B cell (primary cell): ENCODE measurements at regions not wholly inside any gene's neighbourhood (a gene's known extent, or its start where the extent isn't known, plus 50 kb on each side); places are given as distances from the start of the nearest gene placed in this dataset.

Experiments used
- ATAC-seq: fragments of 200-7000 bp; cut with Tn5 transposase; one replicate; pipeline ENCODE4 v1.10.0; 2021; ENCODE audit warnings: low read depth, mild to moderate bottlenecking, moderate number of reproducible peaks, moderate library complexity
- CTCF ChIA-PET: fragments of 350-600 bp; sonication (Branson Sonifier 250); formaldehyde crosslinking; loops from one replicate; lab custom pipeline; 2021; ENCODE audit warnings: antibody characterized with exemption, inconsistent platforms; lab: Charles Lee
- POLR2A ChIA-PET: fragments of 350-600 bp; sonication (Branson Sonifier 250); formaldehyde crosslinking; loops from one replicate; lab custom pipeline; 2021; ENCODE audit warnings: antibody characterized with exemption; lab: Charles Lee
- DNase-seq: peaks from one replicate; pipeline ENCODE4 v3.0.0; 2013
- H2AFZ ChIP-seq: 2 replicates; pipeline ENCODE4 v1.6.1; 2012; ENCODE audit warnings: mild to moderate bottlenecking, low read depth, low read length; ENCODE audit not compliant: insufficient read depth, poor library complexity, severe bottlenecking
- H3K27ac ChIP-seq, 2 donors: 1 replicate in 1 of 2; 2 replicates in 1 of 2; pipeline ENCODE4 v1.5.1; 2012 to 2013; ENCODE audit warnings: low read length in 2 of 2, mild to moderate bottlenecking in 2 of 2, moderate library complexity in 1 of 2
- H3K27me3 ChIP-seq, 4 experiments: fragments of 200-600 bp in 1 of 4; sonication (generic) in 1 of 4; replicated peaks in 1 of 4; 1 replicate in 2 of 4; 2 replicates in 2 of 4; pipeline versions ENCODE4 v1.6.1 to v1.7.0; 2013 to 2016; ENCODE audit warnings: low read length in 3 of 4, mild to moderate bottlenecking in 2 of 4, mixed read lengths in 1 of 4, moderate library complexity in 1 of 4; ENCODE audit not compliant: insufficient read depth in 4 of 4, control insufficient read depth in 3 of 4; ENCODE audit errors: control extremely low read depth in 1 of 4
- H3K36me3 ChIP-seq, 2 experiments: replicated peaks in 1 of 2; 1 replicate in 1 of 2; 2 replicates in 1 of 2; pipeline versions ENCODE4 v1.6.1 to v1.7.1; 2013; ENCODE audit warnings: low read length in 1 of 2; ENCODE audit not compliant: insufficient read depth in 2 of 2, control insufficient read depth in 1 of 2; ENCODE audit errors: control extremely low read depth in 1 of 2, extremely low read depth in 1 of 2
- H3K4me1 ChIP-seq, 2 donors: fragments of 200-600 bp in 1 of 2; sonication (generic) in 1 of 2; 1 replicate in 1 of 2; 2 replicates in 1 of 2; pipeline versions ENCODE4 v1.5.1 to v1.6.1; 2013 to 2017; ENCODE audit warnings: low read length in 2 of 2; ENCODE audit not compliant: control insufficient read depth in 2 of 2, insufficient read depth in 2 of 2
- H3K4me2 ChIP-seq: replicated peaks from 2 replicates; pipeline ENCODE3; 2012; ENCODE audit warnings: mild to moderate bottlenecking, low read depth, low read length; ENCODE audit not compliant: poor library complexity, severe bottlenecking
- H3K4me3 ChIP-seq, 5 experiments: fragments of 200-600 bp in 1 of 5; sonication (generic) in 1 of 5; 1 replicate in 3 of 5; 2 replicates in 2 of 5; pipeline versions ENCODE4 v1.5.1 to v1.7.0; 2011 to 2016; ENCODE audit warnings: low read length in 4 of 5, mild to moderate bottlenecking in 4 of 5, low read depth in 2 of 5, control low read depth in 1 of 5, moderate library complexity in 1 of 5; ENCODE audit not compliant: insufficient read depth in 1 of 5; ENCODE audit errors: control extremely low read depth in 1 of 5, extremely low read depth in 1 of 5
- H3K79me2 ChIP-seq: fragments of 200-600 bp; sonication (generic); one replicate; pipeline ENCODE4 v1.6.0; 2016; ENCODE audit warnings: low read length; ENCODE audit not compliant: control insufficient read depth, insufficient read depth
- H3K9ac ChIP-seq: fragments of 200-600 bp; sonication (generic); 2 replicates; pipeline ENCODE4 v1.6.1; 2017; ENCODE audit warnings: mild to moderate bottlenecking, low read length, moderate library complexity
- H3K9me3 ChIP-seq, 3 donors: one replicate each; pipeline versions ENCODE4 v1.6.1 to v1.7.1; 2013; ENCODE audit warnings: low read length in 2 of 3; ENCODE audit not compliant: control insufficient read depth in 2 of 3, insufficient read depth in 1 of 3; ENCODE audit errors: control extremely low read depth in 1 of 3
- H4K20me1 ChIP-seq: 2 replicates; pipeline ENCODE4 v1.6.0; 2012; ENCODE audit warnings: mild to moderate bottlenecking, low read length; ENCODE audit not compliant: insufficient read depth, control insufficient read depth, poor library complexity, severe bottlenecking
- H3K27ac Mint-ChIP-seq: one replicate; pipeline ENCODE4 v1.8.0; 2021; ENCODE audit warnings: mixed read lengths
- H3K27me3 Mint-ChIP-seq: one replicate; pipeline ENCODE4 v1.8.0; 2021; ENCODE audit warnings: mixed read lengths
- H3K4me1 Mint-ChIP-seq: one replicate; pipeline ENCODE4 v1.8.0; 2021; ENCODE audit warnings: mixed read lengths
- H3K4me3 Mint-ChIP-seq: one replicate; pipeline ENCODE4 v1.8.0; 2021; ENCODE audit warnings: mixed read lengths
- H3K9me3 Mint-ChIP-seq: one replicate; pipeline ENCODE4 v1.8.0; 2022; ENCODE audit warnings: mixed read lengths; ENCODE audit not compliant: insufficient read depth
- EZH2 ChIP-seq: IDR thresholded peaks from 2 replicates; pipeline ENCODE4 v1.6.1; 2012; ENCODE audit warnings: borderline replicate concordance, low read depth, mild to moderate bottlenecking, moderate library complexity, low read length; ENCODE audit not compliant: insufficient read depth, poor library complexity, severe bottlenecking
- WGBS: methylation state at CpG from one replicate; pipeline ENCODE4 v1.1.5; 2013; ENCODE audit warnings: missing lambda C conversion rate; ENCODE audit not compliant: insufficient coverage; 5-methylcytosine and 5-hydroxymethylcytosine counted together
- intact Hi-C: fragments of 100-400 bp; cut with micrococcal nuclease; formaldehyde crosslinking; loops from one replicate; pipeline ENCODE4 v1.10.0; 2022
- TF ChIP-seq, protein P1 (sequence below): fragments of 200-600 bp; IDR thresholded peaks from one replicate; pipeline ENCODE4 v1.8.0; 2022; ENCODE audit warnings: antibody characterized with exemption, mild to moderate bottlenecking

DNA sequence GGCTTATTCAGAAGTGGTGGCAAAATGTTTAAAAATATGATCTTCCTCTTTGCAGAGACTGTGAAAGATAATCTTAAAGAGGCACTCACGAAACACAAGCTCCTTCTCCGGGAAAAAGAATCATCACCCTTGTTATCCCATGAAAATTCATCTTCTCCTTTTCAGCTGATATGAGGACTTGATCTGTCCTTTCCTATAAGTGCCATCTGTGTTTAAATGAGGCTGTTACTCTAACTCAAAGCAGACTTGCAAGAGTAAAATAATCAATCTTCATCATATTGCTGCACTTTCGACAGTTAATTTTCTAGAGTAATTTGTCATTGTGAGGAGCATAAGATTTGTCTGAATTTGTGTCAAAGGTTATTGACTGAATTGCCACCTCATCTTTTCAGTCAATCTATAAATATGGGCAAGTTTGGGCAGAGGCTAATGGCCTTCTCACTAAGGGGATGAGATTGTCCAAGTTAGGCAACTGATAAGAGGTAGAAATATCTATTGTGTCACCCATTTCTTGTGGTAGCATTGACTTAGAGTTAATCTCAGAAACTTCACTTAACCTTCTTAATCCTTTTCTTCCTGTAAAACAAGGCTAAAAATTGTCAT lies 452.9 kb downstream of the GRXCR1 start:
- H3K9me3 ChIP-seq = no peaks in the 10 kb centered on the region
- H3K9ac ChIP-seq = no peak overlapping the region
- POLR2A ChIA-PET = no interaction called here
- Mint-ChIP-seq H3K4me3 (no peak overlapping the region), H3K27me3 (no peaks in the 10 kb centered on the region), H3K27ac (no peak overlapping the region), H3K9me3 (no peaks in the 10 kb centered on the region), H3K4me1 (no peaks in the 10 kb centered on the region)
- TF ChIP-seq, protein P1, sequence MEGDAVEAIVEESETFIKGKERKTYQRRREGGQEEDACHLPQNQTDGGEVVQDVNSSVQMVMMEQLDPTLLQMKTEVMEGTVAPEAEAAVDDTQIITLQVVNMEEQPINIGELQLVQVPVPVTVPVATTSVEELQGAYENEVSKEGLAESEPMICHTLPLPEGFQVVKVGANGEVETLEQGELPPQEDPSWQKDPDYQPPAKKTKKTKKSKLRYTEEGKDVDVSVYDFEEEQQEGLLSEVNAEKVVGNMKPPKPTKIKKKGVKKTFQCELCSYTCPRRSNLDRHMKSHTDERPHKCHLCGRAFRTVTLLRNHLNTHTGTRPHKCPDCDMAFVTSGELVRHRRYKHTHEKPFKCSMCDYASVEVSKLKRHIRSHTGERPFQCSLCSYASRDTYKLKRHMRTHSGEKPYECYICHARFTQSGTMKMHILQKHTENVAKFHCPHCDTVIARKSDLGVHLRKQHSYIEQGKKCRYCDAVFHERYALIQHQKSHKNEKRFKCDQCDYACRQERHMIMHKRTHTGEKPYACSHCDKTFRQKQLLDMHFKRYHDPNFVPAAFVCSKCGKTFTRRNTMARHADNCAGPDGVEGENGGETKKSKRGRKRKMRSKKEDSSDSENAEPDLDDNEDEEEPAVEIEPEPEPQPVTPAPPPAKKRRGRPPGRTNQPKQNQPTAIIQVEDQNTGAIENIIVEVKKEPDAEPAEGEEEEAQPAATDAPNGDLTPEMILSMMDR = no peak
- TF ChIP-seq EZH2 = no peak
- H3K4me1 ChIP-seq = no peaks in the 10 kb centered on the region
- no peak overlapping the region for H2AFZ ChIP-seq
- no peak overlapping the region for H3K27ac ChIP-seq
- no peaks in the 10 kb centered on the region for H3K79me2 ChIP-seq
- WGBS = no CpG with 5 or more reads among the region's 3 CpGs
- H3K27me3 ChIP-seq = no peaks in the 10 kb centered on the region
- CTCF ChIA-PET = no interaction called here
- no peaks in the 10 kb centered on the region for H4K20me1 ChIP-seq
- no peak overlapping the region for H3K4me3 ChIP-seq
- DNase-seq = no peak
- intact Hi-C loops = no loop called here
- H3K4me2 ChIP-seq = no peak overlapping the region
- no peak for ATAC-seq
- H3K36me3 ChIP-seq = no peaks in the 10 kb centered on the region

DNA sequence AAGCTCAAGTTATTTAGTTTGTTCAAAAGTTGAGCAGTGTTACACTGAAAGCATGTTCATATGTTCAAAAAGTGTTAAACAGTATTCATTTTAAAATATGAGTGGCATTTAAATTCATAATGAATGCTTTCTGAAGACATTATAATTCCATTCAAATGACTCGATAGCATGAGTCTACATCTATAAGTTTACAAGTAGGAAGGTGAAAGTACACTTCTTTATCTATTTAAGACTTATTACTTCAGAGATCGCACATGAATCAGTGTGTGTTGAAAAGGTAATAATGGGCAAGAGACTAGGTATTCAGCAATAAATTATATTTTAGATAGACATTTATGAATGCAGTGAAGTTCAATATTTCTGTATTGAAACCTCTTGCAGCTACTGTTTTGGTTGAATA lies 456.1 kb downstream of the GRXCR1 start:
- no peaks in the 10 kb centered on the region for H3K27me3 ChIP-seq
- DNase-seq = no peak
- no peaks in the 10 kb centered on the region for H3K9me3 ChIP-seq
- H3K27ac ChIP-seq = no peak overlapping the region
- no peaks in the 10 kb centered on the region for H3K4me1 Mint-ChIP-seq
- no peaks in the 10 kb centered on the region for H3K9me3 Mint-ChIP-seq
- H3K4me3 Mint-ChIP-seq = no peak overlapping the region
- WGBS = no CpG with 5 or more reads among the region's 2 CpGs
- no peak overlapping the region for H3K4me2 ChIP-seq
- CTCF ChIA-PET = no interaction called here
- H4K20me1 ChIP-seq = no peaks in the 10 kb centered on the region
- no peaks in the 10 kb centered on the region for H3K4me1 ChIP-seq
- intact Hi-C loops = no loop called here
- H3K9ac ChIP-seq = no peak overlapping the region
- no peak overlapping the region for H3K4me3 ChIP-seq
- H3K79me2 ChIP-seq = no peaks in the 10 kb centered on the region
- no peak overlapping the region for H3K27ac Mint-ChIP-seq
- TF ChIP-seq, protein P1 = no peak
- no peak for TF ChIP-seq EZH2
- H3K36me3 ChIP-seq = no peaks in the 10 kb centered on the region
- ATAC-seq = no peak
- no peak overlapping the region for H2AFZ ChIP-seq
- no peaks in the 10 kb centered on the region for H3K27me3 Mint-ChIP-seq
- POLR2A ChIA-PET = no interaction called here
